GM12878 (cell line): ENCODE measurements at regions not wholly inside any gene's neighbourhood (a gene's known extent, or its start where the extent isn't known, plus 50 kb on each side); places are given as distances from the start of the nearest gene placed in this dataset.

ENCODE experiments used
- ATAC-seq: fragments of 200-7000 bp; cut with Tn5 transposase; 3 replicates; pipeline ENCODE4 v1.9.1; 2020; ENCODE audit warnings: mild to moderate bottlenecking, moderate library complexity
- BruUV-seq: library from RNA; stranded (reverse); fragments of 400-500 nt; replicated peaks from 2 replicates; lab custom pipeline; 2021; lab: Mats Ljungman, UMichigan
- CTCF ChIA-PET: fragments of 300-600 bp; sonication (Branson Sonifier 250); formaldehyde crosslinking; extraction: SDS; loops from one replicate; lab custom pipeline; 2021; ENCODE audit warnings: inconsistent platforms; lab: Yijun Ruan, JAX
- POLR2A ChIA-PET: fragments of 350-600 bp; formaldehyde crosslinking; extraction: SDS; loops from one replicate; lab custom pipeline; 2021; ENCODE audit warnings: inconsistent platforms; lab: Charles Lee
- RAD21 ChIA-PET: fragments of 300-600 bp; sonication (Branson Sonifier 250); formaldehyde crosslinking; loops from one replicate; lab custom pipeline; 2023; ENCODE audit warnings: antibody characterized with exemption; ENCODE audit not compliant: unreplicated experiment; lab: Charles Lee
- SMC1A ChIA-PET: fragments of 300-600 bp; sonication (Branson Sonifier 250); formaldehyde crosslinking; loops from one replicate; lab custom pipeline; 2023; ENCODE audit not compliant: unreplicated experiment, uncharacterized antibody; lab: Charles Lee
- DNase-seq: peaks from one replicate; pipeline ENCODE4 v3.0.0-alpha.2; 2011; ENCODE audit warnings: low read depth, low spot score
- FAIRE-seq: peaks from 3 replicates; lab custom pipeline; 2011; peaks lifted over from hg19 to GRCh38; lab: Jason Lieb, UNC
- H2AFZ ChIP-seq: 2 replicates; pipeline ENCODE4 v1.6.0; 2011; ENCODE audit warnings: low read depth, low read length, control low read depth; ENCODE audit not compliant: control insufficient read depth
- H3K27ac ChIP-seq: 2 replicates; pipeline ENCODE4 v1.5.1; 2011; ENCODE audit warnings: control low read depth; ENCODE audit not compliant: control insufficient read depth, insufficient read depth
- H3K27me3 ChIP-seq, 2 experiments: replicated peaks in 1 of 2; 2 replicates each; pipeline versions ENCODE4 v1.6.0 to v1.6.1; 2011; ENCODE audit warnings: low read length in 1 of 2; ENCODE audit not compliant: control insufficient read depth in 2 of 2, insufficient read depth in 2 of 2
- H3K36me3 ChIP-seq, 2 experiments: 2 replicates each; pipeline ENCODE4 v1.5.1; 2011; ENCODE audit warnings: low read length in 1 of 2; ENCODE audit not compliant: control insufficient read depth in 2 of 2, insufficient read depth in 2 of 2
- H3K4me1 ChIP-seq: 2 replicates; pipeline ENCODE4 v1.6.1; 2011; ENCODE audit warnings: mild to moderate bottlenecking, low read length, moderate library complexity, mixed read lengths; ENCODE audit not compliant: control insufficient read depth, insufficient read depth
- H3K4me2 ChIP-seq: 2 replicates; pipeline ENCODE4 v1.6.0; 2011; ENCODE audit warnings: control low read depth; ENCODE audit not compliant: control insufficient read depth, insufficient read depth
- H3K4me3 ChIP-seq: fragments of 200-600 bp; sonication (generic); 2 replicates; pipeline ENCODE4 v1.5.1; 2016
- H3K79me2 ChIP-seq: 2 replicates; pipeline ENCODE4 v1.6.0; 2011; ENCODE audit warnings: low read length; ENCODE audit not compliant: control insufficient read depth, insufficient read depth
- H3K9ac ChIP-seq: 2 replicates; pipeline ENCODE4 v1.8.0; 2011; ENCODE audit warnings: low read length, control low read depth, mixed read lengths; ENCODE audit not compliant: control insufficient read depth, insufficient read depth
- H3K9me3 ChIP-seq: replicated peaks from 3 replicates; pipeline ENCODE4 v1.5.1; 2011; ENCODE audit warnings: mild to moderate bottlenecking, low read length; ENCODE audit not compliant: control insufficient read depth, insufficient read depth
- H4K20me1 ChIP-seq: 2 replicates; pipeline ENCODE4 v1.6.0; 2011; ENCODE audit not compliant: control insufficient read depth, insufficient read depth
- BHLHE40 ChIP-seq, 2 experiments: fragments of 450-650 bp in 1 of 2; IDR thresholded peaks; 2 replicates each; pipeline ENCODE4 v1.6.1; 2011 to 2017; ENCODE audit warnings: low read depth in 2 of 2, borderline replicate concordance in 1 of 2, improper control_type of control experiment in 1 of 2, low read length in 1 of 2, mild to moderate bottlenecking in 1 of 2
- CBX5 ChIP-seq: sonication (generic); IDR thresholded peaks from 2 replicates; pipeline ENCODE4 v1.6.1; 2016; ENCODE audit warnings: low read depth, moderate library complexity, mild to moderate bottlenecking, inconsistent platforms
- CHD4 ChIP-seq: fragments of 200-600 bp; sonication (generic); IDR thresholded peaks from 2 replicates; pipeline ENCODE4 v1.6.1; 2016; ENCODE audit warnings: mild to moderate bottlenecking
- EGR1 ChIP-seq, 2 experiments: IDR thresholded peaks; 1 replicate in 1 of 2; 2 replicates in 1 of 2; pipeline ENCODE4 v1.6.1; 2011 to 2012; ENCODE audit warnings: low read depth in 2 of 2, low read length in 2 of 2, borderline replicate concordance in 1 of 2, mild to moderate bottlenecking in 1 of 2, moderate library complexity in 1 of 2
- GABPA ChIP-seq: IDR thresholded peaks from 2 replicates; pipeline ENCODE4 v1.6.1; 2014; ENCODE audit warnings: antibody characterized with exemption, low read depth, mild to moderate bottlenecking, inconsistent platforms
- MTA2 ChIP-seq: fragments of 450-650 bp; IDR thresholded peaks from 2 replicates; pipeline ENCODE4 v1.6.1; 2016; ENCODE audit warnings: low read depth, mild to moderate bottlenecking, moderate library complexity
- MYB ChIP-seq: fragments of 150-350 bp; IDR thresholded peaks from 2 replicates; pipeline ENCODE4 v1.6.1; 2014; ENCODE audit warnings: mild to moderate bottlenecking, low read depth, low read length, borderline replicate concordance
- POU2F2 ChIP-seq: IDR thresholded peaks from 3 replicates; pipeline ENCODE4 v1.6.1; 2011; ENCODE audit warnings: low read depth, mild to moderate bottlenecking, low read length, borderline replicate concordance
- RUNX3 ChIP-seq: IDR thresholded peaks from 2 replicates; pipeline ENCODE4 v1.6.1; 2012; ENCODE audit warnings: low read length, inconsistent platforms
- SMAD1 ChIP-seq: fragments of 450-650 bp; IDR thresholded peaks from 2 replicates; pipeline ENCODE4 v1.6.1; 2018; ENCODE audit warnings: mild to moderate bottlenecking, low read depth; ENCODE audit not compliant: partially characterized antibody
- SP1 ChIP-seq: IDR thresholded peaks from one replicate; pipeline ENCODE4 v1.6.1; 2011; ENCODE audit warnings: low read depth, low read length
- SPI1 ChIP-seq: IDR thresholded peaks from 2 replicates; pipeline ENCODE4 v1.6.1; 2011; ENCODE audit warnings: low read depth, mild to moderate bottlenecking, low read length, moderate library complexity, borderline replicate concordance; ENCODE audit not compliant: insufficient read depth
- TAF1 ChIP-seq: IDR thresholded peaks from 2 replicates; pipeline ENCODE4 v1.6.1; 2011; ENCODE audit warnings: mild to moderate bottlenecking, low read depth, low read length, borderline replicate concordance
- ZNF24 ChIP-seq: fragments of 450-650 bp; IDR thresholded peaks from 2 replicates; pipeline ENCODE4 v1.6.1; 2017; ENCODE audit warnings: antibody characterized with exemption, mild to moderate bottlenecking
- ZNF274 ChIP-seq: IDR thresholded peaks from one replicate; pipeline ENCODE4 v1.8.0; 2011; ENCODE audit not compliant: insufficient read length, insufficient read depth
- WGBS: methylation state at CpG from one replicate; pipeline ENCODE4 v1.1.6; 2016; ENCODE audit warnings: low lambda C conversion rate; ENCODE audit not compliant: insufficient replicate concordance, insufficient coverage; ENCODE audit errors: missing lambda C conversion rate; 5-methylcytosine and 5-hydroxymethylcytosine counted together
- in situ Hi-C: fragments of 300-500 bp; cut with MboI; formaldehyde crosslinking; loops from 9 replicates; pipeline ENCODE4 v1.14.3; 2018; ENCODE audit warnings: mixed read lengths
- intact Hi-C: fragments of 100-400 bp; cut with micrococcal nuclease; formaldehyde crosslinking; loops from one replicate; pipeline ENCODE4 v1.14.2; 2022; ENCODE audit not compliant: unreplicated experiment
- TF ChIP-seq, protein P1 (sequence below): fragments of 450-650 bp; formaldehyde crosslinking; IDR thresholded peaks from 2 replicates; pipeline ENCODE4 v1.4.0; 2020; ENCODE audit warnings: mild to moderate bottlenecking, moderate library complexity
- TF ChIP-seq, protein P2 (sequence below): fragments of 450-650 bp; IDR thresholded peaks from 2 replicates; pipeline ENCODE4 v1.6.1; 2018; ENCODE audit warnings: mild to moderate bottlenecking, low read depth, moderate library complexity; ENCODE audit not compliant: partially characterized antibody
- TF ChIP-seq, protein P3 (sequence below): IDR thresholded peaks from 2 replicates; pipeline ENCODE4 v1.6.1; 2011; ENCODE audit warnings: borderline replicate concordance, low read depth, mild to moderate bottlenecking, moderate library complexity, mixed read lengths, low read length; ENCODE audit not compliant: insufficient read depth; ENCODE audit errors: extremely low read length

DNA sequence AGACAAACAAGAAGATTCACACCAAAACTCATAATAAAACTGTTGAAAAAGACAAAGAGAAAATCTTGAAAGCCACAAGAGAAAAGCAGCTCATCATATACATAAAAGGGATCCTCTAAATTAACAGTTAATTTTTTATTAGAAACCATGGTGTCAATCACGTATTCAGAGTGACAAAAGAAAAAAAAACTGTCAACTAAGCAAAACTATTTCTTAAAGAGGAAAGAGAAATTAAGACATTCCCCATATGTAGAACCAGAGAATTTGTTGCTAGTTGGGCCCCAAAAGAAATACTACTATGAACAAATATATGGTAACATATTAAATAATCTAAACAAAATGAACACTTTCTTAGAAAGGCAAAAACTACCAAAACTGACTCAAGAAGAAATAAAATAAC is 74.3 kb upstream of the TENT5A start (continued):
- TF ChIP-seq SP1 (no peak), ZNF274 (no peak), RUNX3 (no peak), POU2F2 (no peak), GABPA (no peak), CBX5 (no peak)

DNA sequence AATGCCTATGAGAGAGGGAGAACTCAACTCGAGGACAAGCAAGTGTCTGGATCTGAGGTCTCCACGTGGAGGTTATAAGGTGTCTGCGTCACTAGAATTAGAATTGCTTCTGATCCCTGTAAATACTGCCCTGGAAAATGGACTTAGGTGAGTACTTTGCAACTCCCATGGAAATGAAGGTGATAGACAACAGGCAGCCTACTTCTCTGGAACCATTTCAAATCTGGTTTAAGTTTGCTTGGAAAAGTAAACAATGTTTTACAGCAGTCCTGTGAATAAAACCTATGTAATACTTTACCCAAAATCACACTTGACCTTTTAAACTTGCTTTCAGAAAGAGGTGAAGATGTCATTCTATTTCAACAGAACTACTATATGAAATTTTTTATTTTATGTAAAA is 70.1 kb upstream of the TENT5A start:
- ChIA-PET RAD21 (no interaction called here), CTCF (no interaction called here), POLR2A (no interaction called here), SMC1A (no interaction called here)
- intact Hi-C loops (no loop called here), in situ Hi-C loops (no loop called here)
- Histone ChIP-seq H3K9me3 (no peaks in the 10 kb centered on the region), H3K4me2 (no peak overlapping the region), H3K4me3 (no peak overlapping the region), H3K27ac (no peak overlapping the region), H3K27me3 (no peaks in the 10 kb centered on the region), H4K20me1 (no peaks in the 10 kb centered on the region), H3K9ac (no peak overlapping the region), H3K79me2 (no peaks in the 10 kb centered on the region), H3K36me3 (no peaks in the 10 kb centered on the region), H3K4me1 (no peaks in the 10 kb centered on the region), H2AFZ (no peak overlapping the region)
- ATAC-seq (no peak), FAIRE-seq (no peak), DNase-seq (no peak)
- BruUV-seq = no TSS peak
- WGBS = 22% methylated on average over 3 of the region's 3 CpGs
- TF ChIP-seq EGR1 (IDR thresholded peaks at IDR 0.05; ENCODE audit: borderline replicate concordance in 1 of 2, low read depth in 2 of 2, low read length in 2 of 2) (no peak), MTA2 (no peak), ZNF24 (no peak), CHD4 (no peak), MYB (no peak), BHLHE40 (IDR thresholded peaks at IDR 0.05; ENCODE audit: borderline replicate concordance in 1 of 2, low read depth in 2 of 2, low read length in 1 of 2) (no peak), SPI1 (no peak), SMAD1 (no peak), TAF1 (no peak)
- TF ChIP-seq, protein P1, sequence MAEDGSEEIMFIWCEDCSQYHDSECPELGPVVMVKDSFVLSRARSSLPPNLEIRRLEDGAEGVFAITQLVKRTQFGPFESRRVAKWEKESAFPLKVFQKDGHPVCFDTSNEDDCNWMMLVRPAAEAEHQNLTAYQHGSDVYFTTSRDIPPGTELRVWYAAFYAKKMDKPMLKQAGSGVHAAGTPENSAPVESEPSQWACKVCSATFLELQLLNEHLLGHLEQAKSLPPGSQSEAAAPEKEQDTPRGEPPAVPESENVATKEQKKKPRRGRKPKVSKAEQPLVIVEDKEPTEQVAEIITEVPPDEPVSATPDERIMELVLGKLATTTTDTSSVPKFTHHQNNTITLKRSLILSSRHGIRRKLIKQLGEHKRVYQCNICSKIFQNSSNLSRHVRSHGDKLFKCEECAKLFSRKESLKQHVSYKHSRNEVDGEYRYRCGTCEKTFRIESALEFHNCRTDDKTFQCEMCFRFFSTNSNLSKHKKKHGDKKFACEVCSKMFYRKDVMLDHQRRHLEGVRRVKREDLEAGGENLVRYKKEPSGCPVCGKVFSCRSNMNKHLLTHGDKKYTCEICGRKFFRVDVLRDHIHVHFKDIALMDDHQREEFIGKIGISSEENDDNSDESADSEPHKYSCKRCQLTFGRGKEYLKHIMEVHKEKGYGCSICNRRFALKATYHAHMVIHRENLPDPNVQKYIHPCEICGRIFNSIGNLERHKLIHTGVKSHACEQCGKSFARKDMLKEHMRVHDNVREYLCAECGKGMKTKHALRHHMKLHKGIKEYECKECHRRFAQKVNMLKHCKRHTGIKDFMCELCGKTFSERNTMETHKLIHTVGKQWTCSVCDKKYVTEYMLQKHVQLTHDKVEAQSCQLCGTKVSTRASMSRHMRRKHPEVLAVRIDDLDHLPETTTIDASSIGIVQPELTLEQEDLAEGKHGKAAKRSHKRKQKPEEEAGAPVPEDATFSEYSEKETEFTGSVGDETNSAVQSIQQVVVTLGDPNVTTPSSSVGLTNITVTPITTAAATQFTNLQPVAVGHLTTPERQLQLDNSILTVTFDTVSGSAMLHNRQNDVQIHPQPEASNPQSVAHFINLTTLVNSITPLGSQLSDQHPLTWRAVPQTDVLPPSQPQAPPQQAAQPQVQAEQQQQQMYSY = no peak
- TF ChIP-seq, protein P2, sequence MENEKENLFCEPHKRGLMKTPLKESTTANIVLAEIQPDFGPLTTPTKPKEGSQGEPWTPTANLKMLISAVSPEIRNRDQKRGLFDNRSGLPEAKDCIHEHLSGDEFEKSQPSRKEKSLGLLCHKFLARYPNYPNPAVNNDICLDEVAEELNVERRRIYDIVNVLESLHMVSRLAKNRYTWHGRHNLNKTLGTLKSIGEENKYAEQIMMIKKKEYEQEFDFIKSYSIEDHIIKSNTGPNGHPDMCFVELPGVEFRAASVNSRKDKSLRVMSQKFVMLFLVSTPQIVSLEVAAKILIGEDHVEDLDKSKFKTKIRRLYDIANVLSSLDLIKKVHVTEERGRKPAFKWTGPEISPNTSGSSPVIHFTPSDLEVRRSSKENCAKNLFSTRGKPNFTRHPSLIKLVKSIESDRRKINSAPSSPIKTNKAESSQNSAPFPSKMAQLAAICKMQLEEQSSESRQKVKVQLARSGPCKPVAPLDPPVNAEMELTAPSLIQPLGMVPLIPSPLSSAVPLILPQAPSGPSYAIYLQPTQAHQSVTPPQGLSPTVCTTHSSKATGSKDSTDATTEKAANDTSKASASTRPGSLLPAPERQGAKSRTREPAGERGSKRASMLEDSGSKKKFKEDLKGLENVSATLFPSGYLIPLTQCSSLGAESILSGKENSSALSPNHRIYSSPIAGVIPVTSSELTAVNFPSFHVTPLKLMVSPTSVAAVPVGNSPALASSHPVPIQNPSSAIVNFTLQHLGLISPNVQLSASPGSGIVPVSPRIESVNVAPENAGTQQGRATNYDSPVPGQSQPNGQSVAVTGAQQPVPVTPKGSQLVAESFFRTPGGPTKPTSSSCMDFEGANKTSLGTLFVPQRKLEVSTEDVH = no peak
- TF ChIP-seq, protein P3, sequence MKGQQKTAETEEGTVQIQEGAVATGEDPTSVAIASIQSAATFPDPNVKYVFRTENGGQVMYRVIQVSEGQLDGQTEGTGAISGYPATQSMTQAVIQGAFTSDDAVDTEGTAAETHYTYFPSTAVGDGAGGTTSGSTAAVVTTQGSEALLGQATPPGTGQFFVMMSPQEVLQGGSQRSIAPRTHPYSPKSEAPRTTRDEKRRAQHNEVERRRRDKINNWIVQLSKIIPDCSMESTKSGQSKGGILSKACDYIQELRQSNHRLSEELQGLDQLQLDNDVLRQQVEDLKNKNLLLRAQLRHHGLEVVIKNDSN = no peak
